AG08396 (cell line): ENCODE measurements at regions not wholly inside any gene's neighbourhood (a gene's known extent, or its start where the extent isn't known, plus 50 kb on each side); places are given as distances from the start of the nearest gene placed in this dataset.

Source experiments
- DNase-seq: peaks from one replicate; pipeline ENCODE4 v3.0.0; 2012; ENCODE audit warnings: low spot score, mixed read lengths

DNA sequence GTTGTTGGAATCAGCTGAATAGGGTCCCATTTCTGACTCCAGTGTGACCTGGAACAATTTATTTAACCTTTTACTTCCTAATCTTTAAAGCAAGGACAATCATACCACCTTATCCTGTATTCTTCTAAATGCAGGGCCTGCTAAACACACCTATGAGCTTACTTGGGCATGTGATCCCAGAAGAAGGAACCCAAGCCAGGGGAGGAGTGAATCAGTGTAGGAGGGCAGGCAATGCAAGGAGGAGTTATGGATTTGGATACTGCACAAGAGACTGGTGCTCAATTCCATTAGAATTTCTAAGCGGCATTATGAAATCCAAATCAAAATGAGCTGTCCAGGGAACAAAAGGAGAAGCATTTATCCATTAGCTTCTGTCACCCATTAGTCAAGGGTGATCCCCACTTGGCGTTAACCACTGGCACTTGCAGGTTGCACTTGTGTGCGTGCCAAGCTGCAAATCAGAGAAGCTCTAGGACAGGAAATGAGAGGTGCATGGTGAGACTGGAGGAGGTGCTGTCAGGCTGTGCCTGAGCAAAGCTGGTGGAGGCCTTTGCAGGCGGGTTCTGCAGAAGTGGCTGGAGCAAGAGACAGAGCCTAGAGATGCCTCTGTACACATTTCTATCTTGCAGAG, 297.2 kb upstream of the PLXNA2 start:
- no peak for DNase-seq

DNA sequence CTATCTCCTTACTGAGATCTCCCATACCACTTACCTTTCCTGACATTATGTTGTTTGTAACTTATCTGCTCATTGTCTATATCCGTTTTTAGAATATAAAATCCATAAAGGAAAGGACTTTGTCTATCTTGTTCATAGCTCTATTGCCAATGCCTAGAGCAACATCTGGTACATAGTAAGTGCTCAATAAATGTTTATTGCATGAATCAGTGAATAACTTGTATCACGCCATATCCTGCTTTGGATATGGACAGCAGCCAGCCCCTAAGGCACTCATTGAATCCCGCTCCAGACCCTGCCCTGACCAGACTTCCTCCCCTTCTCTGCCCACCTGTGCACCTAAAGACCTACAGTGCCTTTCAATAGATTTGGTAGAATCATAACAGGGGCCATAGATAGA, 298.1 kb upstream of the PLXNA2 start:
- DNase-seq = no peak

DNA sequence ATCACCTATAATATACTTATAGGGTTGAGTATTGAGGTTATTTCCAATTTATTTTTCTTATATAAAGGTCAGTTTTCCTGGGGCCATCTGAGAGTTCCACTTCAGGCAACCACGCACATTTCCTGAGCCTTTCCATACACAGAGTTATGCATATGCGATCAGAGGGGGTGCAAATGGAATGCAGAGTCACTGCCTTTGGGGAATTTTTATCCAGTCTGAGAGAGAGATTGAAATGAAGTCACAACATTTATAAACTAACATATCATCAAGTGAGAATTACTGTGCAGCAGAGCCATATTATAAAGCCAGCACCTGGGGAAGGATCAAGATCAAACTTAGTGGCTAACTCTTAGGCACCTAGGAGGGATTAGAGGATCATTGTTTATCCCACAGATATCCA, 299.9 kb upstream of the PLXNA2 start:
- no peak for DNase-seq

- no peak for DNase-seq
Observed at GRCh38 chr1:208544794-208545193, 300.6 kb upstream of the PLXNA2 start.

DNA sequence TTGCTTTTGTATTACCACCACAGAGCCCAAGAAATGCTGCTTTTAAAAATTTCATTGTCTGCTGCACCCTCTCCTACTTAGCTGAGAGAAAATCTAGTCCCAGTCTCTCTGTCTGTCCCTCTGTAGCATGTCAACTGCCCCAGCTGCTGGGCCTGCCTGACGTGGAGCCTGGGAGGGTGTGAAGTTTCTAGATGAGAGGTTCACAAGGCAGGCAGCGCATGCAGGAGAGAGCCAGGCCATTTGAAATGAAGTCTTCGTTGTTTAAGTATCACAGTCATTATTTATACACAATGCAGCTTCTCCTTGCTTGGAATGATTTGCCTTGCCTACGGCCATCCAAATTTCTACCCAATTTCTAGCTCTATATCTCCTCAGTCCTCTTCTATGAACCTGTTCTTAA, 306.8 kb upstream of the PLXNA2 start:
- no peak for DNase-seq

DNA sequence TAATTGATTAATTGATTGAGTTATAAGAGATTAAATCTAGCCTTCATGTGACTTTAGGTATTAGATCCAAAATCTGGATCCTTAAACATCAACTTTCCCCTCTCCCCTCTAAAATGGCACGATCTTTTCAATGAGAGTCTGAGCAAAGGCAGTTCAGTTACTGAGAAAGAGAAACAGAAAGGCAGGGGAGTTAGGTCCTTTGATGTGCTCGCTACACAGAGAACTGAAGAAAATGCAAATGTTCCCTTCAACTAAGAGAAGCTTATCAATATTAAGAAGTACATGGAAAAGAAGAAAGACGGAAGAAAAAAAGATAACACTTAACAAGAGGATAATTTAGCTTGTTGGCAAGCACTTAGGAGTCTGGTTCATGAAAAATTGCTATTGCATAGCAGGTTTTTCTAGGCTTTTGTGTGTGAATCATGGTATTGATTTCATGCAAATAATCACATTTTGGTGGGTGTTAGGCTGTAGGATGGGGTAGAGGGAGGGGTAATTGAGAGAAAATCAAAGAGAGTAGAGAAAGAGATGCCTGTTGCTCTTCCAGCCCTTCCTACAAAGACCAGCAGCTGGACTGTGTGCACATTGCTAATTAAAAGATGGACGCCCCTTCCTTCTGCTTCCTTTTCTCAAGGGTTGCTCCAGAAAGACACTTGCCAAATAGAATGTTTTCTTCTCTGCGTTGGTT, 307.6 kb upstream of the PLXNA2 start:
- no peak for DNase-seq

GRCh38 chr1:208552928-208553327, 308.7 kb upstream of the PLXNA2 start:
- no peak for DNase-seq

DNA sequence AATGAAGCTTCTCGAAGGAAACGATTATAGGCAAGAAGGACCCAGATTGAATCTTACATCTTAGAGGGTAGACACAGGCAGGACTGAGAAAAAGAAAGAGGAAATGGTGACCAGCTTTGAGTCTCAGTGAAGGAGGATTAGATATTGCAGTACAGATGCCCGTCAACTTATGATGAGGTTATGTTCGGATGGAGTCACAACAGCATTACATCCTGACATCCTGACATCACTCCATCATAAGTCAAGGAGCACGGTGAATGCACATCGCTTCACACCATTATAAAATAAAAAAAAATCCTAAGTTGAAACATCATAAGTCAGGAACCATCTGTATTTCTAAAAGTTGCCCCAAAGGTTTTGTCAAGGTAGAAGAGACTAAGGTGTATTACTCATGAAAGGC, 312.3 kb upstream of the PLXNA2 start:
- no peak for DNase-seq

GRCh38 chr1:208557046-208557722, 313.0 kb upstream of the PLXNA2 start:
- DNase-seq = no peak

- DNase-seq = no peak
Observed at GRCh38 chr1:208557723-208558094, 313.5 kb upstream of the PLXNA2 start.

- DNase-seq = no peak
Observed at GRCh38 chr1:208559597-208560329, 315.6 kb upstream of the PLXNA2 start.

DNA sequence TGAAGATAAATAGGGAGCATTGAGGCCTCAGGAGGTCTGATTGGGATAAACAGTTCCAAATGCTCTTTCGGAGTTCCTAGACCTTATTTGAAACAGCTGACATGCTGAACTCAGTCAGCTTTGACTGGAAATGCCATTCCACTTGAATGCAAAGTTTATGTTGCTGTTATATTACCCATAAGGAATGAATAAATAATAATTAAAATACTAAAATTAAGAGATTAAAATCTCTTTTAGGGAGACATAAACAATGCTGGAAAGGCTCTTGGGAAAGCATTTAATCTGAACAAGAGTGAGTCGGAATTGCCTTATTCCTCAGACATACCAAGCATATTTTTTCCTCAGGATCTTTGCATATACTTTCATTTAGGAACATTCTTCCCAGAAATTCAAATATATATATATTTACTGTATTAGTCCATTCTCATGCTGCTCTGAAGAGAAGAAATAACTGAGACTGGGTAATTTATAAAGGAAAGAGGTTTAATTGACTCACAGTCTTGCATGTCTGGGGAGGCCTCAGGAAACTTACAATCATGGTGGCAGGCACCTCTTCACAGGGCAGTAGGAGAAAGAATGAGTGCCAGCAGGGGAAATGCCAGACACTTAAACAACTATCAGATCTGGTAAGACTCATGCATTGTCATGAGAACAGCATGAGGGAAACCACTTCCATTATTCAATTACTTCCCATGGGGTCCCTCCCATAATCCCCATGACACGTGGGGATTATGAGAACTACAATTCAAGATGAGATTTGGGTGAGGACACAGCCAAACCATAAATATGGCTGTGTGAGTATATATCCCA, 318.2 kb upstream of the PLXNA2 start:
- DNase-seq = no peak

DNA sequence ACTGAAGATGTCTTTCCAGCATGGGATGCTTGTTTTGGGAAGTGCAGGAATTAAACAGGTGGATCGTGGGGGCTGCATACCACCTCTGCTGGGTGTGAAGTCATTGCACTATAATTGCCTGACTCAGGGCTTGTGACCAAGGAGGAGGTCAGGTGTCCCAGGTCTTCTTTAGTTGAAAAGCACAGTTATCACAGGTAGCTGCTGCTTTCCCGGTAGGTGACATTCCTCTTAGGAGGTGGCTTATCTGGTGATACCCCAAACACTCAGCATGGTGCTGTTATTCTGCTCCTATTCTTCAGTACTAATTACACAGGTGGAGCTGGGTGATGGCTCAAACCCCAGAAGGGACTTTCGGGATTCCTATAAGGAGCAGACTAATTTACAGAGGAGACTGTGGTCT, 320.3 kb upstream of the PLXNA2 start:
- no peak for DNase-seq

GRCh38 chr1:208565756-208566440, 321.7 kb upstream of the PLXNA2 start:
- DNase-seq = no peak

DNA sequence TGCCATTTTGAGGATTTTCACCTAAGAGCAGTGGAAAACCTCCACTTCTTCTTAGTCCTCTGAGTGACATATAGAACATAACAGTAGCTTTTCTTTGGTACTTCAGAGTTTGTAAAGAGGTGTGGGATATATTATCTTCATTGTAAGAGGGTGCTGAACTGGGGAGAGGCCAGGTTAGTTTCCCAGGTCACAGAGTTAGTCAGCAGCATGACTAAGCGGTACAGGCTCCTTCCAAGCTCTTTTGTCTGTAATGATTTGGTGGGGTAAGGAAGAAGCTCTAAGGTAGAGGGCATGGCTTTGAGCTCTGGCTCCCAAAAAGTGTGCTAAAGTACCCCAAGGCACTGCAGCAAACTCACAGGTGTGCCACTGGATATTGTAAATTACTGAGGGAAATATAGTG, 325.0 kb upstream of the PLXNA2 start:
- no peak for DNase-seq

- no peak for DNase-seq
Observed at GRCh38 chr1:208570362-208570761, 326.2 kb upstream of the PLXNA2 start.

- no peak for DNase-seq
Observed at GRCh38 chr1:208576425-208576824, 332.2 kb upstream of the PLXNA2 start.

- DNase-seq = no peak
Observed at GRCh38 chr1:208577381-208577905, 333.3 kb upstream of the PLXNA2 start.

GRCh38 chr1:208581209-208581608, 337.0 kb upstream of the PLXNA2 start:
- no peak for DNase-seq

DNA sequence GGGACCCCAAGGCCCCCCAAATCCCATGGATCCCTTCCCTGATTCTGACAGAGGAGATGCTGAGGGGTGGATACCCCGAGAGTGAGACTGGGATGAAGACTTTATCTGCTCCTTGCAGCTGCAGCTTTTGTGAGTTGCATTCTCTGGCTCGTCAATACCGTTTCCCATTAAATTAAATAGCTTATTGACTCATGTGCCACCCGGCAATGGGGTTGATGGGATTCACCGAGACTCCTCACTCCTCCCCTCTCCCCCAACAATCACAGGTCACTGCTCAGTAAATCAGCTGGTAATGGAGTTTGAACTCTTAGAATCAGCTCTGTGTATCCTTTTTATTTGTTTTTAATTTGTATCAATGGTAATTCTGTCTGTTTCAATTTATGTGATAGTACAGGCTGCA, 337.5 kb upstream of the PLXNA2 start:
- no peak for DNase-seq

DNA sequence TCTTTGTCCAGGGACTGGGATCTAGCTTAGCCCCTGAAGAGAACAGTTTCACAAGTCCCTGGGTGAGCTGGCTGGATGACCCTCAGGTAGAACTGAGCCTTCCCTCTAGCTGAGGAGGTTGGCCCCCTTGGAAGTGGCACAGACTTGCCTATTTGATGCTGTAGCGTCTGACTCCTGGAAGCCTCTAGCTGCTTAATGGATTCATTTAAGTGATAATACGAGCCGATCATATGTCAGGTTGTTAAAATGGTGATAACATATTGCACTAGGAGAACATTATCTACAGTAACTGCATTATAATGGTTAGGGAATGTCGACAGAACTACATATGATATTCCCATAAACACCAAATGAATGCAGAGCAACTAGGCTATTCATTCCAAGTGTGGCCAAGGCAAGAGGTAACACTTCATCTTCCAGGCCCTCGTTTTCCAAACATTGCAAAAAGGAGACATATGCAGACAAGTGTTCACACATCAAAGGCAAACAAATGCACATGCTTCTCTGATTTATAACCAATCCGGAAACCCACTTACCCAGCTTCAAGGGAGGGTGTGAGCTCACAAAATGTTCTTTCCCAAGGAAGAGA, 340.1 kb upstream of the PLXNA2 start:
- no peak for DNase-seq
